LNCaP clone FGC (cell line): ENCODE measurements at regions not wholly inside any gene's neighbourhood (a gene's known extent, or its start where the extent isn't known, plus 50 kb on each side); places are given as distances from the start of the nearest gene placed in this dataset.

Experiments used
- DNase-seq: peaks from one replicate; pipeline ENCODE4 v3.0.0-alpha.2; 2011; ENCODE audit warnings: low read depth
- H3K4me3 ChIP-seq: 2 replicates; pipeline ENCODE4 v1.5.1; 2011; ENCODE audit warnings: mild to moderate bottlenecking, low read depth, low read length, control low read depth
- CTCF ChIP-seq: IDR thresholded peaks from 2 replicates; pipeline ENCODE4 v1.5.1; 2012; ENCODE audit warnings: mild to moderate bottlenecking; ENCODE audit not compliant: control insufficient read depth, insufficient read depth; ENCODE audit errors: extremely low read depth

GRCh38 chr4:37146260-37146659 lies 98.3 kb upstream of the NWD2 start:
- DNase-seq, result no peak
- no peak overlapping the region for H3K4me3 ChIP-seq
- no peak for TF ChIP-seq CTCF

- H3K4me3 ChIP-seq, result no peak overlapping the region
- no peak for DNase-seq
- peak; percentile 31 for TF ChIP-seq CTCF
Observed at GRCh38 chr4:37157476-37158167, 86.9 kb upstream of the NWD2 start.

- no peak for DNase-seq
- no peak overlapping the region for H3K4me3 ChIP-seq
- no peak for TF ChIP-seq CTCF
Observed at GRCh38 chr4:37160653-37161052, 83.9 kb upstream of the NWD2 start.

GRCh38 chr4:37165844-37166243 lies 78.7 kb upstream of the NWD2 start:
- DNase-seq, result no peak
- TF ChIP-seq CTCF, result no peak

GRCh38 chr4:37169956-37170355 lies 74.6 kb upstream of the NWD2 start:
- no peak for DNase-seq
- no peak for TF ChIP-seq CTCF
- H3K4me3 ChIP-seq, result no peak overlapping the region

More at GRCh38 chr4:37165844-37166243, 78.7 kb upstream of the NWD2 start:
- no peak overlapping the region for H3K4me3 ChIP-seq

- H3K4me3 ChIP-seq, result no peak overlapping the region
- TF ChIP-seq CTCF, result peak; percentile 38
- no peak for DNase-seq
Observed at GRCh38 chr4:37188100-37188499, 56.4 kb upstream of the NWD2 start.
